HL-60 (cell line): ENCODE measurements at regions not wholly inside any gene's neighbourhood (a gene's known extent, or its start where the extent isn't known, plus 50 kb on each side); places are given as distances from the start of the nearest gene placed in this dataset.

Source experiments
- DNase-seq, 2 experiments: peaks; one replicate each; pipeline ENCODE4 v3.0.0-alpha.2; 2010 to 2020; ENCODE audit warnings: low read depth in 1 of 2, low spot score in 1 of 2
- H3K27ac ChIP-seq: fragments of 250-450 bp; sonication (Bioruptor Pico); replicated peaks from 2 replicates; pipeline ENCODE4 v1.5.1; 2020; ENCODE audit warnings: mild to moderate bottlenecking, moderate library complexity
- H3K27me3 ChIP-seq: fragments of 250-450 bp; sonication (Bioruptor Pico); 2 replicates; pipeline ENCODE4 v1.5.1; 2021; ENCODE audit warnings: mild to moderate bottlenecking, moderate library complexity; ENCODE audit not compliant: insufficient read depth, poor library complexity, severe bottlenecking
- H3K4me3 ChIP-seq: replicated peaks from 2 replicates; pipeline ENCODE4 v1.5.1; 2011; ENCODE audit warnings: mild to moderate bottlenecking, control low read depth, low read length; ENCODE audit not compliant: insufficient read depth
- CTCF ChIP-seq: IDR thresholded peaks from one replicate; pipeline ENCODE4 v1.5.1; 2011; ENCODE audit warnings: low read length, control low read depth, inconsistent platforms; ENCODE audit not compliant: insufficient read depth
- GABPA ChIP-seq: IDR thresholded peaks from 2 replicates; pipeline ENCODE4 v1.6.1; 2012; ENCODE audit warnings: low read depth
- POLR2AphosphoS5 ChIP-seq: IDR thresholded peaks from 2 replicates; pipeline ENCODE4 v1.6.1; 2012; ENCODE audit warnings: low read depth
- REST ChIP-seq: IDR thresholded peaks from 2 replicates; pipeline ENCODE4 v1.6.1; 2012; ENCODE audit warnings: low read depth; ENCODE audit not compliant: insufficient replicate concordance
- SPI1 ChIP-seq: IDR thresholded peaks from 2 replicates; pipeline ENCODE4 v1.6.1; 2012; ENCODE audit warnings: low read depth, mild to moderate bottlenecking, borderline replicate concordance

GRCh38 chr18:46215902-46216723 lies 111.9 kb downstream of the HAUS1 start:
- no peak for DNase-seq
- Histone ChIP-seq H3K27me3 (no peaks in the 10 kb centered on the region), H3K4me3 (no peak overlapping the region), H3K27ac (no peak overlapping the region)
- no peak for TF ChIP-seq POLR2AphosphoS5
- TF ChIP-seq CTCF = no peak
- no peak for TF ChIP-seq GABPA
- TF ChIP-seq SPI1 = no peak
- no peak for TF ChIP-seq REST

- no peaks in the 10 kb centered on the region for H3K27me3 ChIP-seq
These were observed 115.9 kb downstream of the HAUS1 start for GRCh38 chr18:46220116-46220515.

More at GRCh38 chr18:46220116-46220515, 115.9 kb downstream of the HAUS1 start:
- no peak overlapping the region for H3K4me3 ChIP-seq
- no peak for DNase-seq
- H3K27ac ChIP-seq = no peak overlapping the region
- TF ChIP-seq REST (no peak), POLR2AphosphoS5 (no peak), CTCF (no peak), SPI1 (no peak), GABPA (no peak)
